HEK293T (cell line): ENCODE measurements at regions not wholly inside any gene's neighbourhood (a gene's known extent, or its start where the extent isn't known, plus 50 kb on each side); places are given as distances from the start of the nearest gene placed in this dataset.

ENCODE experiments used
- ARNT ChIP-seq: fragments of 450-650 bp; IDR thresholded peaks from 2 replicates; pipeline ENCODE4 v1.6.1; 2017; ENCODE audit warnings: mild to moderate bottlenecking
- TARDBP ChIP-seq: fragments of 450-650 bp; IDR thresholded peaks from 2 replicates; pipeline ENCODE4 v1.6.1; 2016

DNA sequence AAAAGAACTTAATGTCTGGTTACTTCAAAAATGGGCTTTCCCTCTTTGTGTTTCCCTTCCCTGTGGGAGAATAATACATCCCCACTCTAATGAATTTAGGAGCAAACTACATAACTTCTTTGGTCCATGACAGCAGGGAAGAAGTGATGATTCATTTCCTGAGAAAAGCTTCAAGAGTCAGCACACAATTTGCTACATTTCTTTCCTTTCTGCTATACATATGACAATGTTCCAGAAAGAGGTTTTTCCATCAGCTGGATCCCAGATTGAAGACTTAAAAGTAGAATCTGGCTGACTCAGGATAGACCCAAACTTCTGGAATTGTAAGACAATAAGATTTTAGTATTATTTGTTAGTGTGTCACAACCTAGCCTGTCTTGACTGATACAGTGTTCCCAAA, 126.1 kb downstream of the DRD1 start:
- TF ChIP-seq ARNT = no peak
- no peak for TF ChIP-seq TARDBP
